CD1c-positive myeloid dendritic cell (primary cell): ENCODE measurements at regions not wholly inside any gene's neighbourhood (a gene's known extent, or its start where the extent isn't known, plus 50 kb on each side); places are given as distances from the start of the nearest gene placed in this dataset.
"Not testable (repeated sequence)": the region's sequence is repeated elsewhere in the genome, so short reads cannot be mapped to it uniquely, and the experiment has no call there.

Source experiments
- DNase-seq: peaks from one replicate; pipeline ENCODE4 v3.0.0-alpha.2; 2016; ENCODE audit errors: extremely low spot score

- DNase-seq = no peak
Measured at GRCh38 chr3:181533811-181534210, 177.9 kb upstream of the SOX2 start.

- DNase-seq = no peak
Measured at GRCh38 chr3:181530584-181530983, 181.1 kb upstream of the SOX2 start.

GRCh38 chr3:181521831-181522230 lies 189.9 kb upstream of the SOX2 start:
- DNase-seq = no peak

- DNase-seq = no peak
Measured at GRCh38 chr3:181518222-181518621, 193.5 kb upstream of the SOX2 start.

GRCh38 chr3:181512787-181513186 lies 198.9 kb upstream of the SOX2 start:
- DNase-seq = no peak

GRCh38 chr3:181510500-181510899 lies 201.2 kb upstream of the SOX2 start:
- DNase-seq = no peak

- no peak for DNase-seq
Measured at GRCh38 chr3:181497358-181497757, 214.4 kb upstream of the SOX2 start.

- DNase-seq = no peak
Measured at GRCh38 chr3:181493423-181493822, 218.3 kb upstream of the SOX2 start.

- no peak for DNase-seq
Measured at GRCh38 chr3:181488536-181488935, 223.2 kb upstream of the SOX2 start.

- no peak for DNase-seq
Measured at GRCh38 chr3:181487236-181487978, 224.3 kb upstream of the SOX2 start.

GRCh38 chr3:181486141-181486885 lies 225.4 kb upstream of the SOX2 start:
- no peak for DNase-seq

GRCh38 chr3:181484026-181484425 lies 227.7 kb upstream of the SOX2 start:
- no peak for DNase-seq

GRCh38 chr3:181475146-181475545 lies 236.6 kb upstream of the SOX2 start:
- not testable (repeated sequence) for DNase-seq

- DNase-seq = no peak
Measured at GRCh38 chr3:181470349-181470748, 241.4 kb upstream of the SOX2 start.

GRCh38 chr3:181464033-181464694 lies 247.6 kb upstream of the SOX2 start:
- no peak for DNase-seq

GRCh38 chr3:181461381-181461780 lies 250.3 kb upstream of the SOX2 start:
- DNase-seq = no peak

- DNase-seq = no peak
Measured at GRCh38 chr3:181459516-181459915, 252.2 kb upstream of the SOX2 start.

GRCh38 chr3:181458857-181459256 lies 252.9 kb upstream of the SOX2 start:
- DNase-seq = no peak

- DNase-seq = no peak
Measured at GRCh38 chr3:181457756-181458155, 254.0 kb upstream of the SOX2 start.

GRCh38 chr3:181457190-181457589 lies 254.5 kb upstream of the SOX2 start:
- no peak for DNase-seq

- DNase-seq = no peak
Measured at GRCh38 chr3:181455276-181455675, 256.4 kb upstream of the SOX2 start.

- DNase-seq = no peak
Measured at GRCh38 chr3:181454451-181455027, 257.2 kb upstream of the SOX2 start.
